Pancreas (tissue), 10 donors: ENCODE measurements at regions not wholly inside any gene's neighbourhood (a gene's known extent, or its start where the extent isn't known, plus 50 kb on each side); places are given as distances from the start of the nearest gene placed in this dataset.

Experiments used
- ATAC-seq, 4 donors: fragments of 200-7000 bp; cut with Tn5 transposase; one replicate each; pipeline versions ENCODE4 v1.8.0 to v1.9.1; 2020; ENCODE audit warnings: mild to moderate bottlenecking in 4 of 4, moderate library complexity in 4 of 4
- DNase-seq, 6 donors: peaks; one replicate each; pipeline ENCODE4 v3.0.0-alpha.2; 2020
- FAIRE-seq: peaks from 2 replicates; lab custom pipeline; 2012; peaks lifted over from hg19 to GRCh38; lab: Jason Lieb, UNC
- H3K27ac ChIP-seq, 4 donors: fragments of 200-600 bp; sonication (generic); 1 replicate in 3 of 4; 2 replicates in 1 of 4; pipeline versions ENCODE4 v1.5.0 to v1.8.0; 2020
- H3K27me3 ChIP-seq, 4 donors: fragments of 200-600 bp; one replicate each; pipeline ENCODE4 v1.8.0; 2021
- H3K36me3 ChIP-seq, 3 donors: fragments of 200-600 bp; sonication (generic) in 1 of 3; one replicate each; pipeline versions ENCODE4 v1.5.0 to v1.8.0; 2020 to 2021
- H3K4me1 ChIP-seq, 3 donors: fragments of 200-600 bp; one replicate each; pipeline ENCODE4 v1.8.0; 2021
- H3K4me3 ChIP-seq, 4 donors: fragments of 200-600 bp; sonication (generic) in 2 of 4; one replicate each; pipeline versions ENCODE4 v1.5.0 to v1.8.0; 2020 to 2021
- H3K9me3 ChIP-seq, 4 donors: fragments of 200-600 bp; one replicate each; pipeline ENCODE4 v1.8.0; 2021
- CTCF ChIP-seq, 4 donors: fragments of 200-600 bp; sonication (generic) in 3 of 4; IDR thresholded peaks; one replicate each; pipeline versions ENCODE4 v1.5.0 to v1.8.0; 2021; ENCODE audit warnings: antibody characterized with exemption in 4 of 4
- WGBS, 2 donors: extraction: QIAGEN DNeasy Blood & Tissue Kit; methylation state at CpG; one replicate each; pipeline ENCODE4 v1.1.7; 2013; 5-methylcytosine and 5-hydroxymethylcytosine counted together
- intact Hi-C, 3 donors: fragments of 100-400 bp; cut with DNase I; formaldehyde crosslinking; loops; one replicate each; pipeline versions ENCODE4 v1.11.1 to v1.14.2; 2022
- donor health status: healthy with polysubstance abuse.
- donor health status: DM: no; HTN: no; CAD: no; lungs with moderate emphysema.
- donor health status: DM: no; HTN: no; CAD: no.
- donor health status: control.
- donor health status: control.
- donor health status: Bipolar disorder and iron deficiency.
- donor health status: DM: yes; HTN: yes; CAD: no.
- donor health status: DM: no; HTN: no; CAD: no.
- donor health status: DM: no; HTN: no; CAD: no.
- donor health status: DM: yes; HTN: yes; CAD: no.

- FAIRE-seq (no peak), ATAC-seq (peak in 2 of 4 donors; percentile 60 to 68), DNase-seq (no peak)
- Histone ChIP-seq H3K4me3 (no peak overlapping the region), H3K4me1 (peaks cover 0 to 19% (median 11%) of the 10 kb centered on the region in 3 donors), H3K27me3 (no peaks in the 10 kb centered on the region), H3K36me3 (no peaks in the 10 kb centered on the region), H3K9me3 (no peaks in the 10 kb centered on the region), H3K27ac (no peak overlapping the region)
- intact Hi-C loops, result no loop called here
- no peak for TF ChIP-seq CTCF (IDR thresholded peaks at IDR 0.05)
- 36% methylated on average over 2 of the region's 2 CpGs for WGBS, 2 donors
Observed at GRCh38 chr9:27629425-27629824, 56.1 kb upstream of the C9orf72 start.

- Histone ChIP-seq H3K27ac (no peak overlapping the region), H3K27me3 (no peaks in the 10 kb centered on the region), H3K36me3 (no peaks in the 10 kb centered on the region), H3K9me3 (no peaks in the 10 kb centered on the region), H3K4me3 (no peak overlapping the region), H3K4me1 (peaks cover 0 to 11% (median 10%) of the 10 kb centered on the region in 3 donors)
- DNase-seq, result no peak
- TF ChIP-seq CTCF (IDR thresholded peaks at IDR 0.05), result no peak
- intact Hi-C loops, result no loop called here
- FAIRE-seq, result no peak
- ATAC-seq, result no peak
- 81 to 82% methylated on average over 6 of the region's 6 CpGs for WGBS, 2 donors
Observed at GRCh38 chr9:27632254-27632653, 59.0 kb upstream of the C9orf72 start.

- FAIRE-seq (no peak), ATAC-seq (peak in 1 of 4 donors; percentile 29), DNase-seq (no peak)
- no peak for TF ChIP-seq CTCF (IDR thresholded peaks at IDR 0.05)
- no peak overlapping the region for H3K4me3 ChIP-seq
- 39 to 44% methylated on average over 4 of the region's 4 CpGs for WGBS, 2 donors
- H3K36me3 ChIP-seq, result no peaks in the 10 kb centered on the region
- H3K9me3 ChIP-seq, result no peaks in the 10 kb centered on the region
- H3K27me3 ChIP-seq, result no peaks in the 10 kb centered on the region
- H3K27ac ChIP-seq, result no peak overlapping the region
- peaks cover 0 to 10% (median 2%) of the 10 kb centered on the region in 3 donors for H3K4me1 ChIP-seq
- intact Hi-C loops, result no loop called here
Observed at GRCh38 chr9:27633764-27634163, 60.5 kb upstream of the C9orf72 start.

GRCh38 chr9:27634879-27635278 is 61.6 kb upstream of the C9orf72 start:
- H3K27me3 ChIP-seq, result no peaks in the 10 kb centered on the region
- H3K27ac ChIP-seq, result no peak overlapping the region
- 67 to 86% methylated on average over 2 of the region's 2 CpGs for WGBS, 2 donors
- DNase-seq (no peak), ATAC-seq (peak in 1 of 4 donors; percentile 22), FAIRE-seq (no peak)
- no peaks in the 10 kb centered on the region for H3K36me3 ChIP-seq
- no peak overlapping the region for H3K4me3 ChIP-seq
- no peaks in the 10 kb centered on the region for H3K4me1 ChIP-seq
- intact Hi-C loops, result no loop called here
- H3K9me3 ChIP-seq, result no peaks in the 10 kb centered on the region
- TF ChIP-seq CTCF (IDR thresholded peaks at IDR 0.05), result no peak

- FAIRE-seq (no peak), ATAC-seq (no peak), DNase-seq (no peak)
- intact Hi-C loops, result no loop called here
- H3K27me3 ChIP-seq, result no peaks in the 10 kb centered on the region
- no peaks in the 10 kb centered on the region for H3K36me3 ChIP-seq
- TF ChIP-seq CTCF (IDR thresholded peaks at IDR 0.05), result no peak
- H3K4me3 ChIP-seq, result no peak overlapping the region
- H3K9me3 ChIP-seq, result no peaks in the 10 kb centered on the region
- H3K27ac ChIP-seq, result no peak overlapping the region
- WGBS, 2 donors, result 67 to 80% methylated on average over 6 of the region's 6 CpGs
- no peaks in the 10 kb centered on the region for H3K4me1 ChIP-seq
Observed at GRCh38 chr9:27638716-27639115, 65.4 kb upstream of the C9orf72 start.
